HepG2 (cell line): ENCODE measurements at regions not wholly inside any gene's neighbourhood (a gene's known extent, or its start where the extent isn't known, plus 50 kb on each side); places are given as distances from the start of the nearest gene placed in this dataset.

Experiments used
- ATAC-seq: fragments of 200-7000 bp; cut with Tn5 transposase; 3 replicates; pipeline ENCODE4 v1.9.1; 2020; ENCODE audit warnings: mild to moderate bottlenecking, moderate library complexity
- BruUV-seq: library from RNA; stranded (reverse); fragments of 400-500 nt; replicated peaks from 2 replicates; lab custom pipeline; 2021; lab: Mats Ljungman, UMichigan
- CTCF ChIA-PET: fragments of 300-600 bp; formaldehyde crosslinking; extraction: SDS; loops from one replicate; lab custom pipeline; 2021; ENCODE audit warnings: low total read pairs, inconsistent platforms, low intra/inter-chr PET ratio; lab: Yijun Ruan, JAX
- POLR2A ChIA-PET: fragments of 350-600 bp; sonication (Branson Sonifier 250); formaldehyde crosslinking; loops from one replicate; lab custom pipeline; 2020; ENCODE audit warnings: antibody characterized with exemption, inconsistent platforms; lab: Yijun Ruan, JAX
- DNase-seq: peaks from one replicate; pipeline ENCODE4 v3.0.0-alpha.2; 2015; ENCODE audit warnings: low spot score
- FAIRE-seq: peaks from 3 replicates; lab custom pipeline; 2011; peaks lifted over from hg19 to GRCh38; lab: Jason Lieb, UNC
- H2AFZ ChIP-seq: one replicate; pipeline ENCODE4 v1.6.1; 2011; ENCODE audit warnings: low read length, inconsistent platforms
- H3K27ac ChIP-seq: fragments of 300-600 bp; 3 replicates; pipeline ENCODE4 v1.8.0; 2011; ENCODE audit warnings: mixed run types, mild to moderate bottlenecking, mixed read lengths, low read length, inconsistent platforms; ENCODE audit not compliant: insufficient read depth; ENCODE audit errors: extremely low read length
- H3K27me3 ChIP-seq, 2 experiments: fragments of 200-600 bp in 1 of 2; 2 replicates in 1 of 2; 3 replicates in 1 of 2; pipeline versions ENCODE4 v1.6.0 to v1.8.0; 2011; ENCODE audit warnings: low read length in 2 of 2, mild to moderate bottlenecking in 2 of 2, moderate library complexity in 2 of 2, inconsistent platforms in 1 of 2; ENCODE audit not compliant: insufficient read depth in 2 of 2, control insufficient read depth in 1 of 2
- H3K36me3 ChIP-seq, 2 experiments: fragments of 200-600 bp in 1 of 2; replicated peaks in 1 of 2; 2 replicates in 1 of 2; 3 replicates in 1 of 2; pipeline versions ENCODE4 v1.5.1 to v1.8.0; 2011; ENCODE audit warnings: low read length in 2 of 2, inconsistent platforms in 1 of 2; ENCODE audit not compliant: insufficient read depth in 2 of 2, control insufficient read depth in 1 of 2
- H3K4me1 ChIP-seq: 2 replicates; pipeline ENCODE4 v1.5.1; 2012; ENCODE audit warnings: low read length, inconsistent platforms; ENCODE audit not compliant: insufficient read depth
- H3K4me2 ChIP-seq: 2 replicates; pipeline ENCODE4 v1.6.0; 2011; ENCODE audit warnings: low read depth, low read length, inconsistent platforms
- H3K4me3 ChIP-seq, 3 experiments: fragments of 200-600 bp in 1 of 3; sonication (generic), shearing (Covaris generic) in 1 of 3; replicated peaks in 1 of 3; 2 replicates each; pipeline ENCODE4 v1.5.1; 2011 to 2016; ENCODE audit warnings: low read length in 3 of 3, inconsistent platforms in 2 of 3, low read depth in 2 of 3, mild to moderate bottlenecking in 2 of 3, control low read depth in 1 of 3, mixed read lengths in 1 of 3; ENCODE audit not compliant: insufficient read depth in 1 of 3
- H3K79me2 ChIP-seq: one replicate; pipeline ENCODE4 v1.6.1; 2011; ENCODE audit warnings: low read length, inconsistent platforms; ENCODE audit not compliant: insufficient read depth
- H3K9ac ChIP-seq: 2 replicates; pipeline ENCODE4 v1.6.0; 2011; ENCODE audit warnings: mild to moderate bottlenecking, low read depth, low read length, inconsistent platforms; ENCODE audit not compliant: insufficient read depth
- H3K9me3 ChIP-seq: 2 replicates; pipeline ENCODE4 v1.5.1; 2012; ENCODE audit warnings: mild to moderate bottlenecking, low read length
- H4K20me1 ChIP-seq: 2 replicates; pipeline ENCODE4 v1.6.0; 2011; ENCODE audit warnings: inconsistent platforms, mild to moderate bottlenecking, low read length, moderate library complexity; ENCODE audit not compliant: insufficient read depth
- CSRNP1 ChIP-seq: sonication (generic); formaldehyde crosslinking; IDR thresholded peaks from 2 replicates; pipeline ENCODE4 v1.8.1; 2023; ENCODE audit warnings: mild to moderate bottlenecking, missing genetic modification reagents
- MIER2 ChIP-seq: IDR thresholded peaks from 2 replicates; pipeline ENCODE4 v1.6.1; 2016; ENCODE audit warnings: missing biosample characterization, missing genetic modification reagents
- NPAS2 ChIP-seq: sonication (generic); formaldehyde crosslinking; IDR thresholded peaks from 2 replicates; pipeline ENCODE4 v1.8.0; 2022; ENCODE audit warnings: mild to moderate bottlenecking, missing genetic modification reagents, borderline replicate concordance
- NR0B2 ChIP-seq: sonication (generic); formaldehyde crosslinking; IDR thresholded peaks from 2 replicates; pipeline ENCODE4 v1.4.0; 2020; ENCODE audit warnings: mild to moderate bottlenecking, missing genetic modification reagents
- RXRA ChIP-seq: sonication (generic); formaldehyde crosslinking; IDR thresholded peaks from 2 replicates; pipeline ENCODE4 v1.5.1; 2020; ENCODE audit warnings: missing genetic modification reagents
- SP4 ChIP-seq: sonication (generic); formaldehyde crosslinking; IDR thresholded peaks from 2 replicates; pipeline ENCODE4 v1.8.1; 2023; ENCODE audit warnings: mild to moderate bottlenecking, missing genetic modification reagents
- SRSF1 ChIP-seq: fragments of 200-400 bp; formaldehyde crosslinking; optimal IDR thresholded peaks from 2 replicates; pipeline ENCODE3; 2017; ENCODE audit warnings: mild to moderate bottlenecking, low read depth, low read length, moderate library complexity
- ZNF44 ChIP-seq: sonication (generic); formaldehyde crosslinking; IDR thresholded peaks from 2 replicates; pipeline ENCODE4 v1.5.1; 2020; ENCODE audit warnings: mild to moderate bottlenecking, missing genetic modification reagents
- ZNF547 ChIP-seq: sonication (generic); formaldehyde crosslinking; IDR thresholded peaks from 2 replicates; pipeline ENCODE4 v1.5.1; 2020; ENCODE audit warnings: mild to moderate bottlenecking, missing genetic modification reagents
- ZNF576 ChIP-seq: sonication (generic); formaldehyde crosslinking; IDR thresholded peaks from 2 replicates; pipeline ENCODE4 v1.4.0; 2020; ENCODE audit warnings: mild to moderate bottlenecking, missing genetic modification reagents
- ZNF678 ChIP-seq: sonication (generic); formaldehyde crosslinking; IDR thresholded peaks from 2 replicates; pipeline ENCODE4 v1.4.0; 2020; ENCODE audit warnings: mild to moderate bottlenecking, missing genetic modification reagents
- ZNF841 ChIP-seq: sonication (generic); formaldehyde crosslinking; IDR thresholded peaks from 2 replicates; pipeline ENCODE4 v1.8.1; 2023; ENCODE audit warnings: missing genetic modification reagents, borderline replicate concordance
- ZNF891 ChIP-seq: sonication (generic); formaldehyde crosslinking; IDR thresholded peaks from 2 replicates; pipeline ENCODE4 v1.5.0; 2020; ENCODE audit warnings: mild to moderate bottlenecking, missing genetic modification reagents
- ZXDC ChIP-seq: sonication (generic); formaldehyde crosslinking; IDR thresholded peaks from 2 replicates; pipeline ENCODE4 v1.5.0; 2020; ENCODE audit warnings: mild to moderate bottlenecking, missing genetic modification reagents
- WGBS: methylation state at CpG from one replicate; pipeline ENCODE4 v1.1.6; 2017; ENCODE audit warnings: low lambda C conversion rate; 5-methylcytosine and 5-hydroxymethylcytosine counted together
- in situ Hi-C: cut with HindIII; loops from 2 replicates; pipeline ENCODE4 v1.10.0; 2017; ENCODE audit warnings: low pct_unique_long_range_greater_than_20kb; ENCODE audit not compliant: extremely low pct_ligation_motif_present
- intact Hi-C: fragments of 100-400 bp; cut with micrococcal nuclease; formaldehyde crosslinking; loops from one replicate; pipeline ENCODE4 v1.10.0; 2022; ENCODE audit not compliant: unreplicated experiment
- TF ChIP-seq, protein P1 (sequence below): sonication (generic); formaldehyde crosslinking; IDR thresholded peaks from 2 replicates; pipeline ENCODE4 v1.4.0; 2020; ENCODE audit warnings: mild to moderate bottlenecking, missing genetic modification reagents
- TF ChIP-seq, protein P2 (sequence below): sonication (generic); formaldehyde crosslinking; IDR thresholded peaks from 2 replicates; pipeline ENCODE4 v1.4.0; 2020; ENCODE audit warnings: mild to moderate bottlenecking, missing genetic modification reagents

DNA sequence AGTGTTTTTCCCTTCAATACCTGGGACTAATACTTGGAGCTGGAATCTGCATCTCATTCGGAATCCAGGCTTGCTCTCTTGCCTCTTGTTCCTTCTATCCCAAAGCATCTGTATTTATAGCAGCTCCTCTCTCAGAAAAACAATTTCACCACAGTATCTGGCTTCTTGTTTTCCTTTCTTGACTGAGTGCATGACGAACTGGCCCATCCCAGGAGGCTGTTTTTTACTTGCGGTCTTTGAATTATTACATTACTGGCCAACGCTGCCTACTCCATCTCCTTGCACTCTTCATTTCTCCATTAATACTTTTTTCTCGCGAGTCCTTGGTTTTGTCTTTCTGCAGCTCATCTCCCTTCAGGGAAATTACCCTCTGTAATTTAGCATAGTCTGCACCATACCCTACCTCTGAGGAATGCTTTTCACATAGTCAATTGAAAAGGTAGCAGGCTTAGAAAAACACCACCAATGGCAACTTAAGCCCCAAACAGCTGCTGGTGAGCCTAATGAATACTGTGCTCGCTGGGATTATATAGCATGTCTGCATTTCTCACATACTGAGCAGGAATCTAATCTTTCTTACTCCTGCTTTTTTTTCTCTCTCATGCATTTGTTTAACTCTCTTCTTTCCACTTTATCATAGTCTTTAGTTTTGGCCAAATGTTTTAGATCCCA is 277.4 kb upstream of the SESN3 start:
- FAIRE-seq (no peak), ATAC-seq (no peak), DNase-seq (no peak)
- 13% methylated on average over 7 of the region's 7 CpGs for WGBS
- BruUV-seq, result no TSS peak
- H3K9ac ChIP-seq, result no peak overlapping the region
- in situ Hi-C loops, result no loop called here
- H3K79me2 ChIP-seq, result no peaks in the 10 kb centered on the region
- no peak overlapping the region for H2AFZ ChIP-seq
- ChIA-PET POLR2A (no interaction called here), CTCF (no interaction called here)
- no peak for TF ChIP-seq MIER2
- TF ChIP-seq RXRA (CRISPR knock-in tag), result no peak
- TF ChIP-seq CSRNP1, result no peak
- TF ChIP-seq ZNF891, result no peak
- TF ChIP-seq ZNF841 (CRISPR knock-in tag), result no peak
- no peak for TF ChIP-seq SP4
- TF ChIP-seq, protein P1, sequence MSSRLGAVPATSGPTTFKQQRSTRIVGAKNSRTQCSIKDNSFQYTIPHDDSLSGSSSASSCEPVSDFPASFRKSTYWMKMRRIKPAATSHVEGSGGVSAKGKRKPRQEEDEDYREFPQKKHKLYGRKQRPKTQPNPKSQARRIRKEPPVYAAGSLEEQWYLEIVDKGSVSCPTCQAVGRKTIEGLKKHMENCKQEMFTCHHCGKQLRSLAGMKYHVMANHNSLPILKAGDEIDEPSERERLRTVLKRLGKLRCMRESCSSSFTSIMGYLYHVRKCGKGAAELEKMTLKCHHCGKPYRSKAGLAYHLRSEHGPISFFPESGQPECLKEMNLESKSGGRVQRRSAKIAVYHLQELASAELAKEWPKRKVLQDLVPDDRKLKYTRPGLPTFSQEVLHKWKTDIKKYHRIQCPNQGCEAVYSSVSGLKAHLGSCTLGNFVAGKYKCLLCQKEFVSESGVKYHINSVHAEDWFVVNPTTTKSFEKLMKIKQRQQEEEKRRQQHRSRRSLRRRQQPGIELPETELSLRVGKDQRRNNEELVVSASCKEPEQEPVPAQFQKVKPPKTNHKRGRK, result no peak
- no peak for TF ChIP-seq ZNF576 (CRISPR knock-in tag)
- TF ChIP-seq ZNF44 (CRISPR knock-in tag), result no peak
- TF ChIP-seq NPAS2 (CRISPR knock-in tag), result no peak
- TF ChIP-seq ZXDC (CRISPR knock-in tag), result no peak
- TF ChIP-seq, protein P2, sequence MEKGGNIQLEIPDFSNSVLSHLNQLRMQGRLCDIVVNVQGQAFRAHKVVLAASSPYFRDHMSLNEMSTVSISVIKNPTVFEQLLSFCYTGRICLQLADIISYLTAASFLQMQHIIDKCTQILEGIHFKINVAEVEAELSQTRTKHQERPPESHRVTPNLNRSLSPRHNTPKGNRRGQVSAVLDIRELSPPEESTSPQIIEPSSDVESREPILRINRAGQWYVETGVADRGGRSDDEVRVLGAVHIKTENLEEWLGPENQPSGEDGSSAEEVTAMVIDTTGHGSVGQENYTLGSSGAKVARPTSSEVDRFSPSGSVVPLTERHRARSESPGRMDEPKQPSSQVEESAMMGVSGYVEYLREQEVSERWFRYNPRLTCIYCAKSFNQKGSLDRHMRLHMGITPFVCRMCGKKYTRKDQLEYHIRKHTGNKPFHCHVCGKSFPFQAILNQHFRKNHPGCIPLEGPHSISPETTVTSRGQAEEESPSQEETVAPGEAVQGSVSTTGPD, result no peak
- no peak for TF ChIP-seq ZNF547 (CRISPR knock-in tag)
- no peak for TF ChIP-seq SRSF1
- no peak for TF ChIP-seq NR0B2 (CRISPR knock-in tag)
- TF ChIP-seq ZNF678, result no peak
- no peaks in the 10 kb centered on the region for H3K36me3 ChIP-seq
- intact Hi-C loops, result no loop called here
- no peak overlapping the region for H3K4me2 ChIP-seq
- no peaks in the 10 kb centered on the region for H4K20me1 ChIP-seq
- no peaks in the 10 kb centered on the region for H3K27me3 ChIP-seq
- H3K4me1 ChIP-seq, result 0 out of 2 replicates have a peak, but pooled peaks cover 13% of the 10 kb centered on the region
- H3K9me3 ChIP-seq, result no peaks in the 10 kb centered on the region
- no peak overlapping the region for H3K27ac ChIP-seq
- no peak overlapping the region for H3K4me3 ChIP-seq
